BJ (cell line): ENCODE measurements at regions not wholly inside any gene's neighbourhood (a gene's known extent, or its start where the extent isn't known, plus 50 kb on each side); places are given as distances from the start of the nearest gene placed in this dataset.

Source experiments
- CTCF ChIA-PET: fragments of 350-600 bp; formaldehyde crosslinking; extraction: SDS; loops from one replicate; lab custom pipeline; 2021; ENCODE audit warnings: antibody characterized with exemption, inconsistent platforms; lab: Yijun Ruan, JAX
- POLR2A ChIA-PET: fragments of 300-600 bp; sonication (Branson Sonifier 250); formaldehyde crosslinking; extraction: SDS; loops from one replicate; lab custom pipeline; 2021; ENCODE audit warnings: antibody characterized with exemption; lab: Charles Lee
- DNase-seq: peaks from one replicate; pipeline ENCODE4 v3.0.0-alpha.2; 2011; ENCODE audit warnings: low read depth
- H3K27me3 ChIP-seq: 2 replicates; pipeline ENCODE4 v1.6.0; 2011; ENCODE audit warnings: low read length; ENCODE audit not compliant: control insufficient read depth, insufficient read depth
- H3K36me3 ChIP-seq: 2 replicates; pipeline ENCODE4 v1.5.1; 2011; ENCODE audit warnings: low read length; ENCODE audit not compliant: control insufficient read depth, insufficient read depth
- H3K4me3 ChIP-seq: 2 replicates; pipeline ENCODE4 v1.5.1; 2011; ENCODE audit warnings: low read depth, mild to moderate bottlenecking, control low read depth, low read length
- CTCF ChIP-seq: IDR thresholded peaks from 2 replicates; pipeline ENCODE4 v1.5.1; 2011; ENCODE audit warnings: low read depth, mild to moderate bottlenecking, control low read depth, inconsistent platforms, low read length, moderate library complexity; ENCODE audit not compliant: insufficient read depth

- TF ChIP-seq CTCF = no peak
- CTCF ChIA-PET = no interaction called here
- DNase-seq = no peak
- H3K27me3 ChIP-seq = no peaks in the 10 kb centered on the region
- POLR2A ChIA-PET = no interaction called here
- no peaks in the 10 kb centered on the region for H3K36me3 ChIP-seq
- H3K4me3 ChIP-seq = no peak overlapping the region
Observed at GRCh38 chr21:24995216-24995615, 612.1 kb downstream of the MRPL39 start.

- no peak for TF ChIP-seq CTCF
- Histone ChIP-seq H3K36me3 (no peaks in the 10 kb centered on the region), H3K4me3 (no peak overlapping the region), H3K27me3 (no peaks in the 10 kb centered on the region)
- DNase-seq = no peak
- ChIA-PET POLR2A (no interaction called here), CTCF (interaction anchor here (0.6 kb wide), 1 partner anchor 105 kb away, joined by 3 read pairs; no protein-coding TSS in a partner anchor)
Observed at GRCh38 chr21:24994717-24995116, 612.6 kb downstream of the MRPL39 start.

GRCh38 chr21:24989516-24989915 lies 617.8 kb downstream of the MRPL39 start:
- ChIA-PET POLR2A (no interaction called here), CTCF (no interaction called here)
- Histone ChIP-seq H3K4me3 (no peak overlapping the region), H3K27me3 (no peaks in the 10 kb centered on the region), H3K36me3 (no peaks in the 10 kb centered on the region)
- no peak for DNase-seq
- TF ChIP-seq CTCF = no peak

GRCh38 chr21:24988941-24989340 lies 618.3 kb downstream of the MRPL39 start:
- CTCF ChIA-PET = no interaction called here
- no peak overlapping the region for H3K4me3 ChIP-seq
- DNase-seq = no peak
- H3K36me3 ChIP-seq = no peaks in the 10 kb centered on the region
- POLR2A ChIA-PET = no interaction called here
- TF ChIP-seq CTCF = no peak
- no peaks in the 10 kb centered on the region for H3K27me3 ChIP-seq

GRCh38 chr21:24976238-24976637 lies 631.0 kb downstream of the MRPL39 start:
- POLR2A ChIA-PET = no interaction called here
- Histone ChIP-seq H3K4me3 (no peak overlapping the region), H3K27me3 (no peaks in the 10 kb centered on the region), H3K36me3 (no peaks in the 10 kb centered on the region)
- no peak for DNase-seq
- TF ChIP-seq CTCF = no peak
- CTCF ChIA-PET = no interaction called here
